GM21619 (cell line): ENCODE measurements at regions not wholly inside any gene's neighbourhood (a gene's known extent, or its start where the extent isn't known, plus 50 kb on each side); places are given as distances from the start of the nearest gene placed in this dataset.
"Not testable (repeated sequence)": the region's sequence is repeated elsewhere in the genome, so short reads cannot be mapped to it uniquely, and the experiment has no call there.

Experiments
- ATAC-seq: cut with Tn5 transposase; IDR thresholded peaks from one replicate; pipeline ENCODE4 v1.9.1; 2021; ENCODE audit not compliant: unreplicated experiment

- ATAC-seq: no peak
Observed at GRCh38 chr22:22193923-22194322, 50.7 kb upstream of the VPREB1 start.

GRCh38 chr22:22193462-22193861 is 51.1 kb upstream of the VPREB1 start:
- ATAC-seq: not testable (repeated sequence)

GRCh38 chr22:22193006-22193405 is 51.6 kb upstream of the VPREB1 start:
- ATAC-seq: not testable (repeated sequence)

GRCh38 chr22:22189796-22190195 is 54.8 kb upstream of the VPREB1 start:
- not testable (repeated sequence) for ATAC-seq

- not testable (repeated sequence) for ATAC-seq
Observed at GRCh38 chr22:22187863-22188262, 56.7 kb upstream of the VPREB1 start.

GRCh38 chr22:22187299-22187698 is 57.3 kb upstream of the VPREB1 start:
- no peak for ATAC-seq

GRCh38 chr22:22185844-22186499 is 58.6 kb upstream of the VPREB1 start:
- ATAC-seq: no peak

- ATAC-seq: no peak
Observed at GRCh38 chr22:22185217-22185616, 59.4 kb upstream of the VPREB1 start.

GRCh38 chr22:22184277-22184807 is 60.2 kb upstream of the VPREB1 start:
- ATAC-seq: no peak

- no peak for ATAC-seq
Observed at GRCh38 chr22:22182990-22183264, 61.7 kb upstream of the VPREB1 start.

GRCh38 chr22:22182218-22182989 is 62.2 kb upstream of the VPREB1 start:
- ATAC-seq: no peak

GRCh38 chr22:22181341-22181850 is 63.2 kb upstream of the VPREB1 start:
- no peak for ATAC-seq

- no peak for ATAC-seq
Observed at GRCh38 chr22:22180738-22181285, 63.8 kb upstream of the VPREB1 start.

- ATAC-seq: no peak
Observed at GRCh38 chr22:22179858-22180257, 64.7 kb upstream of the VPREB1 start.

- no peak for ATAC-seq
Observed at GRCh38 chr22:22178992-22179391, 65.6 kb upstream of the VPREB1 start.

- no peak for ATAC-seq
Observed at GRCh38 chr22:22178355-22178965, 66.1 kb upstream of the VPREB1 start.

GRCh38 chr22:22176929-22177616 is 67.5 kb upstream of the VPREB1 start:
- no peak for ATAC-seq

GRCh38 chr22:22172896-22173628 is 71.5 kb upstream of the VPREB1 start:
- not testable (repeated sequence) for ATAC-seq

- no peak for ATAC-seq
Observed at GRCh38 chr22:22171357-22172218, 73.0 kb upstream of the VPREB1 start.
